ENCODE measurements at regions not wholly inside any gene's neighbourhood (a gene's known extent, or its start where the extent isn't known, plus 50 kb on each side); places are given as distances from the start of the nearest gene placed in this dataset.

GRCh38 chr14:46087604-46088003, 564.0 kb downstream of the RPL10L start:
- no peak for TF ChIP-seq EZH2 (IDR thresholded peaks at IDR 0.05; ENCODE audit: insufficient read depth, poor library complexity, severe bottlenecking)
- no peak for TF ChIP-seq EZH2phosphoT487 (IDR thresholded peaks at IDR 0.05; ENCODE audit: insufficient read depth, low read depth)
